Upper lobe of left lung (tissue), 4 donors: ENCODE measurements at regions not wholly inside any gene's neighbourhood (a gene's known extent, or its start where the extent isn't known, plus 50 kb on each side); places are given as distances from the start of the nearest gene placed in this dataset.

ENCODE experiments used
- POLR2A ChIP-seq, 4 donors: fragments of 450-650 bp; IDR thresholded peaks; one replicate each; pipeline ENCODE4 v1.5.1; 2016 to 2017; ENCODE audit warnings: antibody characterized with exemption in 4 of 4, mild to moderate bottlenecking in 2 of 4
- TF ChIP-seq, protein P1 (sequence below), 6 experiments: fragments of 450-650 bp in 4 of 6; fragments of 200-600 bp in 2 of 6; sonication (generic) in 2 of 6; IDR thresholded peaks; one replicate each; pipeline ENCODE4 v1.5.1; 2016 to 2019; ENCODE audit warnings: antibody characterized with exemption in 6 of 6

DNA sequence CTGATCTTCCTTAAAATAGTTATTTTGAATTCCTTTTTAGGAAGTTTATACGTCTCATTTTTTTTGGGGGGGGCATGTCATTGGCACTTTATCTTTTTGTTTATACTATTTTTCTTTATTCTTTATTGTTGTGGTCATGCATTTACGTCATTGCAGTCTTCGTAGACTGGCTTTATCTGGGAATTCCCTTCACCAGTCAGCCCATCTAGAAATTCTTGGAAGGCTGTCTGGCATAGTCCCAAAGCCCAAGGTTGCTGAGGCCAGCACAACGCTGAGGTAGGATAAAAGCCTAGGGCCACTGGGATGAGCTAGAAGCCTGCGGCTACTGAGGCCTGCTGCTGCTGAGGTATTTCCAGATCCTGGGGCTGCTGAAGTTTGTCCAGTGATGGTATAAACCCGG lies 121.5 kb downstream of the ISOC1 start:
- TF ChIP-seq, protein P1, sequence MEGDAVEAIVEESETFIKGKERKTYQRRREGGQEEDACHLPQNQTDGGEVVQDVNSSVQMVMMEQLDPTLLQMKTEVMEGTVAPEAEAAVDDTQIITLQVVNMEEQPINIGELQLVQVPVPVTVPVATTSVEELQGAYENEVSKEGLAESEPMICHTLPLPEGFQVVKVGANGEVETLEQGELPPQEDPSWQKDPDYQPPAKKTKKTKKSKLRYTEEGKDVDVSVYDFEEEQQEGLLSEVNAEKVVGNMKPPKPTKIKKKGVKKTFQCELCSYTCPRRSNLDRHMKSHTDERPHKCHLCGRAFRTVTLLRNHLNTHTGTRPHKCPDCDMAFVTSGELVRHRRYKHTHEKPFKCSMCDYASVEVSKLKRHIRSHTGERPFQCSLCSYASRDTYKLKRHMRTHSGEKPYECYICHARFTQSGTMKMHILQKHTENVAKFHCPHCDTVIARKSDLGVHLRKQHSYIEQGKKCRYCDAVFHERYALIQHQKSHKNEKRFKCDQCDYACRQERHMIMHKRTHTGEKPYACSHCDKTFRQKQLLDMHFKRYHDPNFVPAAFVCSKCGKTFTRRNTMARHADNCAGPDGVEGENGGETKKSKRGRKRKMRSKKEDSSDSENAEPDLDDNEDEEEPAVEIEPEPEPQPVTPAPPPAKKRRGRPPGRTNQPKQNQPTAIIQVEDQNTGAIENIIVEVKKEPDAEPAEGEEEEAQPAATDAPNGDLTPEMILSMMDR (IDR thresholded peaks at IDR 0.05): no peak
- TF ChIP-seq POLR2A (IDR thresholded peaks at IDR 0.05): no peak
